ENCODE measurements at regions not wholly inside any gene's neighbourhood (a gene's known extent, or its start where the extent isn't known, plus 50 kb on each side); places are given as distances from the start of the nearest gene placed in this dataset.

DNA sequence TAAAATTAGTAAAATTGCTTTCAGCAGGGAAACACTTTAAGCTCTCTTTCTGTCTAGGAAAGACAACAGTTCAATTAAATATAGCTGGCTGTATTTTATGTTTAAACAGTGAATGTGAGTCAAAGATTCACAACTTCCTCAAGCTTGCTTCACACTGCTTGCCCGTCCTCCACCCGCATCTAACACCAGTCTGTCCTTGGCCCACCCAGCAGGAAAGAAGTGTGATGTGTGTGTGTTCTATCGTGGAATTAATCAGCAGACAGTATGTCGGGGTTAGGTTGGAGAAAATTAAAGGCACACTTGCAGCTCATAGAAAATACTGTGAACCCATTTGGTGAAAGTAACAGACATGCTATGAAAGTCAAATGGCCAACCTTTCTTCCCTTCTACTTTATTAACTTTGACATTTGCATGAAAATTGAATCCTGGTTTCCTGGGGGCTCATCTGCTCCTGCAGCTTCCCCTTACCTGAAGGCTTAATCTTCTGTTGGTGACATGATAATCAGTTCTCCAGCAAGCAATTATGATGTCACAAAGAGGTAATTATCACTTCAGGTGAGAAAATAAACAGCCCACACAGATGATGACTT, 182.0 kb downstream of the UXS1 start:
- TF ChIP-seq, protein P1, sequence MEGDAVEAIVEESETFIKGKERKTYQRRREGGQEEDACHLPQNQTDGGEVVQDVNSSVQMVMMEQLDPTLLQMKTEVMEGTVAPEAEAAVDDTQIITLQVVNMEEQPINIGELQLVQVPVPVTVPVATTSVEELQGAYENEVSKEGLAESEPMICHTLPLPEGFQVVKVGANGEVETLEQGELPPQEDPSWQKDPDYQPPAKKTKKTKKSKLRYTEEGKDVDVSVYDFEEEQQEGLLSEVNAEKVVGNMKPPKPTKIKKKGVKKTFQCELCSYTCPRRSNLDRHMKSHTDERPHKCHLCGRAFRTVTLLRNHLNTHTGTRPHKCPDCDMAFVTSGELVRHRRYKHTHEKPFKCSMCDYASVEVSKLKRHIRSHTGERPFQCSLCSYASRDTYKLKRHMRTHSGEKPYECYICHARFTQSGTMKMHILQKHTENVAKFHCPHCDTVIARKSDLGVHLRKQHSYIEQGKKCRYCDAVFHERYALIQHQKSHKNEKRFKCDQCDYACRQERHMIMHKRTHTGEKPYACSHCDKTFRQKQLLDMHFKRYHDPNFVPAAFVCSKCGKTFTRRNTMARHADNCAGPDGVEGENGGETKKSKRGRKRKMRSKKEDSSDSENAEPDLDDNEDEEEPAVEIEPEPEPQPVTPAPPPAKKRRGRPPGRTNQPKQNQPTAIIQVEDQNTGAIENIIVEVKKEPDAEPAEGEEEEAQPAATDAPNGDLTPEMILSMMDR (conservative IDR thresholded peaks at IDR 0.05; ENCODE audit: low read length), result no peak
- TF ChIP-seq EZH2phosphoT487 (IDR thresholded peaks at IDR 0.05; ENCODE audit: borderline replicate concordance, low read depth, low read length), result no peak
